Spleen (tissue), 11 donors: ENCODE measurements at regions not wholly inside any gene's neighbourhood (a gene's known extent, or its start where the extent isn't known, plus 50 kb on each side); places are given as distances from the start of the nearest gene placed in this dataset.

Source experiments
- DNase-seq: peaks from one replicate; pipeline ENCODE4 v3.0.0-alpha.2; 2020
- H3K27ac ChIP-seq, 8 donors: fragments of 200-600 bp; sonication (generic) in 7 of 8; 1 replicate in 4 of 8; 2 replicates in 4 of 8; pipeline versions ENCODE4 v1.5.0 to v1.8.0; 2016 to 2021; ENCODE audit warnings: inconsistent platforms in 4 of 8, mild to moderate bottlenecking in 4 of 8, moderate library complexity in 1 of 8
- H3K27me3 ChIP-seq, 7 donors: fragments of 200-600 bp; sonication (generic) in 6 of 7; replicated peaks in 1 of 7; 1 replicate in 4 of 7; 2 replicates in 3 of 7; pipeline versions ENCODE4 v1.5.0 to v1.8.0; 2016 to 2021; ENCODE audit warnings: inconsistent platforms in 3 of 7, mild to moderate bottlenecking in 1 of 7
- H3K36me3 ChIP-seq, 6 donors: fragments of 200-600 bp; sonication (generic) in 5 of 6; 1 replicate in 4 of 6; 2 replicates in 2 of 6; pipeline versions ENCODE4 v1.5.0 to v1.8.0; 2016 to 2021; ENCODE audit warnings: inconsistent platforms in 2 of 6
- H3K4me1 ChIP-seq, 6 donors: fragments of 200-600 bp; sonication (generic) in 5 of 6; 1 replicate in 3 of 6; 2 replicates in 3 of 6; pipeline versions ENCODE4 v1.5.0 to v1.8.0; 2016 to 2021; ENCODE audit warnings: inconsistent platforms in 3 of 6
- H3K4me3 ChIP-seq, 8 donors: fragments of 200-600 bp; sonication (generic) in 7 of 8; 1 replicate in 4 of 8; 2 replicates in 4 of 8; pipeline versions ENCODE4 v1.5.0 to v1.8.0; 2016 to 2021; ENCODE audit warnings: inconsistent platforms in 4 of 8, mild to moderate bottlenecking in 4 of 8, moderate library complexity in 2 of 8
- H3K9me3 ChIP-seq, 8 donors: fragments of 200-600 bp; sonication (generic) in 7 of 8; 1 replicate in 4 of 8; 2 replicates in 4 of 8; pipeline versions ENCODE4 v1.5.0 to v1.8.0; 2016 to 2021; ENCODE audit warnings: inconsistent platforms in 4 of 8
- POLR2A ChIP-seq, 3 donors: fragments of 450-650 bp; IDR thresholded peaks; one replicate each; pipeline ENCODE4 v1.5.1; 2017; ENCODE audit warnings: antibody characterized with exemption in 3 of 3, mild to moderate bottlenecking in 1 of 3
- POLR2AphosphoS5 ChIP-seq, 3 donors: sonication (generic); formaldehyde crosslinking; IDR thresholded peaks; one replicate each; pipeline ENCODE4 v1.5.1; 2017; ENCODE audit warnings: antibody characterized with exemption in 3 of 3
- WGBS, 5 donors: extraction: QIAGEN DNeasy Blood & Tissue Kit in 3 of 5; methylation state at CpG; one replicate each; pipeline versions ENCODE4 v1.1.5 to v1.1.7; 2013 to 2018; 5-methylcytosine and 5-hydroxymethylcytosine counted together
- intact Hi-C: fragments of 100-400 bp; cut with DNase I; formaldehyde crosslinking; loops from one replicate; pipeline ENCODE4 v1.15.0; 2023; ENCODE audit warnings: low total_unique reads
- TF ChIP-seq, protein P1 (sequence below), 11 experiments: fragments of 200-600 bp in 7 of 11; fragments of 450-650 bp in 4 of 11; sonication (generic) in 4 of 11; IDR thresholded peaks in 8 of 11; conservative IDR thresholded peaks in 3 of 11; 1 replicate in 7 of 11; 2 replicates in 4 of 11; pipeline versions ENCODE4 v1.4.0 to v1.8.0; 2016 to 2021; ENCODE audit warnings: antibody characterized with exemption in 11 of 11, inconsistent platforms in 4 of 11, mild to moderate bottlenecking in 1 of 11
- donor health status: healthy with polysubstance abuse.
- donor health status: DM: no; HTN: no; CAD: no; lungs with moderate emphysema.
- donor health status: DM: no; HTN: no; CAD: no.
- donor health status: Bipolar disorder and iron deficiency.
- donor health status: healthy.
- donor health status: DM: no; HTN: no; CAD: no.
- donor health status: DM: yes; HTN: yes; CAD: no.

GRCh38 chr16:87189426-87189825 is 127.8 kb downstream of the C16orf95 start:
- Histone ChIP-seq H3K27me3 (no peaks in the 10 kb centered on the region), H3K4me1 (no peaks in the 10 kb centered on the region), H3K36me3 (no peaks in the 10 kb centered on the region), H3K9me3 (peaks cover 0 to 26% (median 18%) of the 10 kb centered on the region in 8 donors), H3K4me3 (no peak overlapping the region), H3K27ac (no peak overlapping the region)
- intact Hi-C loops, result no loop called here
- TF ChIP-seq POLR2A (IDR thresholded peaks at IDR 0.05) (no peak), POLR2AphosphoS5 (IDR thresholded peaks at IDR 0.05) (no peak)
- TF ChIP-seq, protein P1, sequence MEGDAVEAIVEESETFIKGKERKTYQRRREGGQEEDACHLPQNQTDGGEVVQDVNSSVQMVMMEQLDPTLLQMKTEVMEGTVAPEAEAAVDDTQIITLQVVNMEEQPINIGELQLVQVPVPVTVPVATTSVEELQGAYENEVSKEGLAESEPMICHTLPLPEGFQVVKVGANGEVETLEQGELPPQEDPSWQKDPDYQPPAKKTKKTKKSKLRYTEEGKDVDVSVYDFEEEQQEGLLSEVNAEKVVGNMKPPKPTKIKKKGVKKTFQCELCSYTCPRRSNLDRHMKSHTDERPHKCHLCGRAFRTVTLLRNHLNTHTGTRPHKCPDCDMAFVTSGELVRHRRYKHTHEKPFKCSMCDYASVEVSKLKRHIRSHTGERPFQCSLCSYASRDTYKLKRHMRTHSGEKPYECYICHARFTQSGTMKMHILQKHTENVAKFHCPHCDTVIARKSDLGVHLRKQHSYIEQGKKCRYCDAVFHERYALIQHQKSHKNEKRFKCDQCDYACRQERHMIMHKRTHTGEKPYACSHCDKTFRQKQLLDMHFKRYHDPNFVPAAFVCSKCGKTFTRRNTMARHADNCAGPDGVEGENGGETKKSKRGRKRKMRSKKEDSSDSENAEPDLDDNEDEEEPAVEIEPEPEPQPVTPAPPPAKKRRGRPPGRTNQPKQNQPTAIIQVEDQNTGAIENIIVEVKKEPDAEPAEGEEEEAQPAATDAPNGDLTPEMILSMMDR (IDR thresholded peaks at IDR 0.05 in 8 of 11, conservative IDR thresholded peaks at IDR 0.05 in 3 of 11), result no peak
- no peak for DNase-seq
- 87 to 96% (median 93%) methylated on average over 8 of the region's 8 CpGs for whole genome bisulfite sequencing, 5 donors

DNA sequence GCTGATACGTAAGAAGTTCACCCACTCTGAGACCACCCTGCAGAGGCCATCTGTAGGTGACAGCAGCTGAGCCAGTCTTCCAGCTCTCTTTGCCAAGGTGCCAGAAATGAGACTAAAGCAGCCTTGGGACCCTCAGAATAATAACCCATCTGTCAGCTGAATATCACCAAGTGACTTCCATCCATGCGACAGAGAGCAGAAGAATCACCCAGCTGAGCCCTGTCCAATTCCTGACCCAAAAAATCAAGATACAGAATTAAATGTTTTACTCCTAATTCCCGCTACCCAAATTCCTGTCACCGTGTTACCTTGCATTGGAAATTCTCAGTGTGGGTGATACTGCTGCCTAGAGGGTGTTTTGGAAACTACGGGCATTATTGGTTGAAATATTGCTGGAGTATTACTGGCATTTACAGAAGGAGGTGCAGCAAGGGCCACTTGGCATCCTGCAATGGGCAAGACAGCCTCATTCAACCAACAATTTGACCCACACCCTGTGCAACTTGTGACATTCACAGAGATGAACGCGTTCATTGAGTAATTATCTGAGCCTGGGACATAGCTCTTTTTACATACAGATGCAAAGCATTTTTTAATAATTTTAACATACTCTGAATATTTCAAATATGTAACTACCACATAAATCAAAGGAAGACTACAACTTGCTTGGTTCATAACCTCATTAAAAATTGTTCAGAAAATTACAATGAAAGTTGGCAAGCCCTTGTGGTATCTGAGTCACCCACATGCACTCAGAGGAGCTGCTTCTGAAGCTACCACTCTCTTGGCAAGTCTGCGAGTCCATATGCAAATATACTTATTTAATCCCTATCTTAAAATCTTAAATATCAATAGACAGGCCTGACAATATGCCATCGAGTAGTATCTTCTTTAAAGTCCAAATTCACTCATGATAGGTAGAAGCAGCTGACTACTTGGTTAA is 126.6 kb downstream of the C16orf95 start:
- no peaks in the 10 kb centered on the region for H3K4me1 ChIP-seq
- no peak overlapping the region for H3K27ac ChIP-seq
- no peak for DNase-seq
- no peak for TF ChIP-seq POLR2AphosphoS5 (IDR thresholded peaks at IDR 0.05)
- TF ChIP-seq, protein P1 (IDR thresholded peaks at IDR 0.05 in 8 of 11, conservative IDR thresholded peaks at IDR 0.05 in 3 of 11), result no peak
- TF ChIP-seq POLR2A (IDR thresholded peaks at IDR 0.05), result no peak
- H3K36me3 ChIP-seq, result no peaks in the 10 kb centered on the region
- no peak overlapping the region for H3K4me3 ChIP-seq
- WGBS, 5 donors, result 84 to 96% (median 92%) methylated on average over 9 of the region's 9 CpGs
- intact Hi-C loops, result no loop called here
- H3K27me3 ChIP-seq, result no peaks in the 10 kb centered on the region
- peaks cover 0 to 26% (median 18%) of the 10 kb centered on the region in 8 donors for H3K9me3 ChIP-seq

DNA sequence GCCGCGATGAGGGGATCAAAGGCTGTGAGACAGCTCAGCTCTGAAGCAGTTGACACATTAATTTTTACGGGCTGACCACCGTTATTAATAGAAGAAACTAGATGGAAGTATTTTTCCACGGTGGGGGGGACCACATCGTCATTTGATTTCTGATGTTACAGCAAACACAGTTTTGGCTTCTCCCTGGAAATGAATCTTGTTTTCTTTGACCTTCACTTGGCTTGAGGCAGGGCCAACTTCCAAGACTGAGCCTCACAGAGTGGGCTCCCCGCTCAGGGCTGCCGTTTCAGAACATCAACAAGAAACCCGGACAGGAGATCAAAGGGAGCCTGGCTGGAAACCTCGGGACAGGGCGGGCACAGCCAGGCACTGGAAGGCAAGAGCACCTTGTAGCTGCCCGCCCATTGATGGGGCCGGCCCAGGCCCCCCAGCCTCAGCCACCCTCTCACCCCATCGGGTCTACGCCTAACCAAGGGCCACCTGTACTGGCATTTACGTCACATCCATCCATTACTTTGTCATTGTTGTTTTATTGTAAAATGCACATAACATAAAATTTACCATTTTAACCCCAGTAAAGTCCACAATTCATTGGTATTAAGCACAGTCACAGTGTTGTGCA is 124.6 kb downstream of the C16orf95 start:
- no peaks in the 10 kb centered on the region for H3K27me3 ChIP-seq
- TF ChIP-seq, protein P1 (IDR thresholded peaks at IDR 0.05 in 8 of 11, conservative IDR thresholded peaks at IDR 0.05 in 3 of 11), result no peak
- no peak for TF ChIP-seq POLR2AphosphoS5 (IDR thresholded peaks at IDR 0.05)
- TF ChIP-seq POLR2A (IDR thresholded peaks at IDR 0.05), result no peak
- DNase-seq, result no peak
- peaks cover 0 to 26% (median 18%) of the 10 kb centered on the region in 8 donors for H3K9me3 ChIP-seq
- intact Hi-C loops, result no loop called here
- no peaks in the 10 kb centered on the region for H3K36me3 ChIP-seq
- H3K4me3 ChIP-seq, result no peak overlapping the region
- WGBS, 5 donors, result 85 to 90% (median 86%) methylated on average over 15 to 16 of the region's 16 CpGs
- no peaks in the 10 kb centered on the region for H3K4me1 ChIP-seq
- H3K27ac ChIP-seq, result no peak overlapping the region

- WGBS, 5 donors, result 84 to 95% (median 88%) methylated on average over 6 of the region's 6 CpGs
- TF ChIP-seq POLR2A (IDR thresholded peaks at IDR 0.05), result no peak
- TF ChIP-seq, protein P1 (IDR thresholded peaks at IDR 0.05 in 8 of 11, conservative IDR thresholded peaks at IDR 0.05 in 3 of 11), result no peak
- no peak for TF ChIP-seq POLR2AphosphoS5 (IDR thresholded peaks at IDR 0.05)
- no peak overlapping the region for H3K4me3 ChIP-seq
- intact Hi-C loops, result no loop called here
- no peak for DNase-seq
- no peak overlapping the region for H3K27ac ChIP-seq
- no peaks in the 10 kb centered on the region for H3K27me3 ChIP-seq
- H3K4me1 ChIP-seq, result no peaks in the 10 kb centered on the region
- H3K36me3 ChIP-seq, result no peaks in the 10 kb centered on the region
- peaks cover 0 to 22% (median 18%) of the 10 kb centered on the region in 8 donors for H3K9me3 ChIP-seq
Measured at GRCh38 chr16:87194172-87194571, 123.0 kb downstream of the C16orf95 start.
